ENCODE measurements at regions not wholly inside any gene's neighbourhood (a gene's known extent, or its start where the extent isn't known, plus 50 kb on each side); places are given as distances from the start of the nearest gene placed in this dataset.
"Not testable (repeated sequence)": the region's sequence is repeated elsewhere in the genome, so short reads cannot be mapped to it uniquely, and the experiment has no call there.

DNA sequence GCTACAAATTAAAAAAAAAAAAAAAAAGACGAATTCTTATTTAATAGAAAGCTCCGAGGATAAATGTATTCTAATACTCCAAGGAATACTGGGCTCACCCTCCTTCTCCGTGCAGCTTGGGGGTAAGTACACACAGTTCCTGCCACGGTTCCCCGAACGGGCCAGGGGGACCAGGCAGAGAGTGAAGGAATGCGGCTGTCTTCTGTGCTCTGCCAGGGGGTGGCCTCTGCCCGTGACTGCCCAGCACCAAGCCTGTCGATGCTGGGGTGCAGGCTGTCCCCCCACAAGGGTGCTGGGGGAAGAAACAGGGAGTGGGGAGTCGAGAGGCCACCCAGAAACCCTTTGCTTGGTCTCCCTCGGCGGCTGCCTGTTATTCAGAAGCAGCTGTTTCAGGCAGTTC lies 410.1 kb upstream of the IRX1 start:
- DNase-seq, result no peak

DNA sequence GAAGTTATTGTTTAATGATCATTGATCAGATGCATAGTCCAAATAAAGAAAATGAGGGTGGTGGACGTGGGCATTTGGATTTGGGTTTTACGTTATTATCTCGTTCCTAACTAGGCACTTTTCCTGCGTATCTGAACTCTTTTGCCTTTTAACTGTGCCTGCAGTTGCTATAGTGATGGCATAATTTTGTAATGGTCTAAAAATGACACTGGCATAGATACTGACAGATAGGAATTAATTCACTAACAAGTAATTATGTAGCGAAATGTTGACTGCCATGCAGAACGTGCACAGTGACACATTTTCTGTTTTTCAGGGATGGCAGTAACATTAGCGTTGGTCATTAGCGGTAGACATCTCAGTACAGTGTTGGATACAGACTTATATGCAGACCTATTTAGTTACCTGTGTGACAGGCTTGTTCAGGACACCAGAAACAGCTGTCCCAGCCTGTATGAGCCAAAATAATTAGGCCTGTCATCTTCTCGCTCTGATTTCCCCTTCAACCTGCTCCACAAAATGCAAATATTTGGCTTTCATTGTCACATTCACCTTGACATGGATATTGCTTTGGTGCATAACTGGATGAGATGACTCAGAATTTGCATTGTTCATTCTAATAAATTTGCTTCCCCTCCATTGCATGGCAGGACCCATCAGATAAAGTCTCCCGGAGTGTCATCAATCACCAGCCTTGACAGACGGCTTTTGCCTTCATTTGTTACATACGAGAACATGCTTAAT lies 413.3 kb upstream of the IRX1 start:
- no peak for DNase-seq

DNA sequence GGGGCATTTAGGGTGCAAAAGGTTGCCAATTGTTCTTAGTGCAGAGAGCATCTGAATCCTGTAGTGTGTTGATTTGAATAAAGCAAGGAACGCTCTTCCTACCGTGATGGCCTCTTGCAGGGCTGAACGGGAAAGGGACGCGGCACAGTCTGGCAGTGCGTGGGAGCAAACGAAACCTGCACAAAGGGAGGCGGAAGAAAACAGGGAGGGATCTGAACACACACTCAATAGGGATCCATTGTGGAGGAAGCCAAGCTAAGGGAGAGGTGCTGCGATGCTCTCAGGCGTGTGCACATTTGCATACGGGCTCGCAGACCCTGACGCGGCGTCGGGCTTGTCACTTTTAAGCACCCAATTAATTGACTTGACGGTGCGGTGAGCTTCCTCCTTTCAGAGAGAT lies 414.0 kb upstream of the IRX1 start:
- DNase-seq, result no peak

DNA sequence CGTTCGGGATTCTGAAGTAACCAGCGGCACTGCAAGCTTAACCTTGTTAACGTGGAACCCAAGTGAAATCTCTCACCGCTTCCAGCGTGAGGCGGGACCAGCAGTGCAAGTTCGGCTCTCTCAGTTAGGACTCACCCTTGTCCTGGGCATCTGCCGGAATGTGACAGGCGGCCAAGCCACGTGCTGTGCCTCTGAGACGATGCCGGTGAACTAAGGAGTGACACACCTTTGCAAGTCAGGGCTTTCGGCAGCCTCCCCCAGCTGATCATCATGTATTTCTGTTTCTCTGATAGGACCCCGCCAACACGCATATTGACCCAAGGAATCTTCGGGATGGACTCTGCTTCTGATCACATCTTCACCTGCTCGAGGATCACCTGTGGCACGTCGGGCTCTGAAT lies 415.0 kb upstream of the IRX1 start:
- no peak for DNase-seq

DNA sequence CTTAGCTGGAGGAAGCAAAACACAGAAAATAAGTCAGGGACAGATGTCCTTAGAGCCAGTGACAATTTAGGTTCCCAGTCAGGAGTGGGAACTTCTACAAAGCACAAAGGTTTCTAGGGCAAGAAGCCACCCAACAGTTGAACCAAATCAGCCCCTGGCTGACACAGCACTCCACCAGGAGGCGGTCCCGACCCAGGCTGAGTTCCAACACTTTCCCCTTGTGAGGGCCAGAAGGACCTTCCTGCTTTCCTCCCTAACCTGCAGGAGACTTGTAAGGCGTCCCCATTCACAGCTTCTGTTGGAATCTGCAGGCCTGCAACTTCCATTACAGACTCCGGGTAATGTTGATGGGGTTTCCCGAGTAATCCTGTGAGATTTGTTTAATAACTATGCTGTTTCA lies 416.4 kb upstream of the IRX1 start:
- DNase-seq, result no peak

- DNase-seq, result no peak
Measured at GRCh38 chr5:3177338-3177737, 418.3 kb upstream of the IRX1 start.

GRCh38 chr5:3175416-3175815 lies 420.2 kb upstream of the IRX1 start:
- DNase-seq, result no peak

DNA sequence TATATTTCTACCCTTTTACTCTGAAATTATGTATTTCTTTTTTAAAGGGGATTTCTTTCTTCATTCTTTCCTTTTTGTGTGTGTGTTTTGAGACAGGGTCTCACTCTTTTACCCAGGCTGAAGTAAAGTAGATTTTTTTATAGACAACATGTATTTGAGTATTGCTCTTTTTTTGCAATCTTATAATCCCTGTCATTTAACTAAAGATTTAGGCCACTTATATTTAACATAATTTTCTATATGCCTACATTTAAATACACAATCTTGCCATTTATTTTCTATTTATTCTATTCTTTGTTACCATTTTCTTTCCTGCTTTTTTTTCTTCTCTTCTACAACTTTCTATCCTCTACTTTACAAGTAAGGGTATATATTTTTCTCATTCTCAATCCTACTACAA lies 416.0 kb upstream of the IRX2 start:
- DNase-seq, result no peak

DNA sequence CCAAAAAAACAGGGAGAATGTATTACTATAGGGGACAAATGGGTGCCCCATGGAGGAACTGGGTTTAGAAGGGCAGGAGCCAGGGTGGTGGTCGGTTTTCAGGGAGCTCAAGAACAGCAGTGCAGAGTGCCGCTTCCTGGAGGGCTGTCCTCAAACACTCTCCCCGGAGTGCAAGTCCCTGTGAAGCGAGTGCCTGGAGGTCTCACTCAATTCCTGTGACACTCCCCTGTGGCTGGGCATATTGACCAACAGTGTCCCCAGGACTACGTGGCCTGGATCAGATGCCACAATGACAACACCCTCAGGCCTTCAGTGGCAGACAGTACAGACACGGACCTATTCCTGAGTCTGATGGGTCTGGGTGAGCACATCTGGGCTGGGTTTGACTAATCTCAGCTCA lies 412.1 kb upstream of the IRX2 start:
- no peak for DNase-seq

DNA sequence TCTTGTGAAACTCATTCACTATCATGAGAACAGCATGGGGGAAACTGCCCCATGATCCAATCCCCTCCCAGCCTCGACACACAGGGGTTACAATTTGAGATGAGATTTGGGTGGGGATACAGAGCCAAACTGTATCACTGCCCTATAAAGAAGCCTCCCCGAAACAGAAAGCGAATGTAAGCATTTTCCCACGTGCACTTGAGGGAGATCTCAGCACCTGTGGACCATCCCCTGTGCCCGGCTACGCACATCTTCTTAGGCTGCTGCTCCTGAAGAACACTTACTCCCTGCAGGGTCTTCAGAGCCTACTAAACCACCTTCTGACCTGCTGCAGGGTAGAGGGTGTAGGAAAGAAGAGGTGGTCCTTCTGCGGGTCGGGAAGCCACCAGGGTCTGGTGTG lies 410.2 kb upstream of the IRX2 start:
- DNase-seq, result no peak

DNA sequence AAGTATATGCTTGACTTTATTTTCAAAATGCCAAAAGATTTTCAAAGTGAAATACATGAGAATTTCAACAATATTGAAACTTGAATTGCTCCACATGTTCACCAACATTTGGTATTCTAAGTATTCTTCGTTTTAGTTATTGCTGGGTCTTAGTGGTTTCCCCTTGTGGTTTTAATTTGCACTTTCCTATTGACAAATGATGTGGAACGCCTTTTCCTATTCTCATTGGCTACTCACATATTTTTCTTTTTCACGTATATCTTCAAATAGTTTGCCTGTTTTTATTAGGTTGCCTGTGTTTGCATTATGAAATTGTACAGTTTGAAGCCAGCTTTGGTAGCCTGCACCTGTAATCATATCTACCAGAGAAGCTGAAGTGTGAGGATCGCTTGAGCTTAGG lies 405.7 kb upstream of the IRX2 start:
- no peak for DNase-seq

GRCh38 chr5:3155717-3156116 lies 404.2 kb upstream of the IRX2 start:
- DNase-seq, result no peak

DNA sequence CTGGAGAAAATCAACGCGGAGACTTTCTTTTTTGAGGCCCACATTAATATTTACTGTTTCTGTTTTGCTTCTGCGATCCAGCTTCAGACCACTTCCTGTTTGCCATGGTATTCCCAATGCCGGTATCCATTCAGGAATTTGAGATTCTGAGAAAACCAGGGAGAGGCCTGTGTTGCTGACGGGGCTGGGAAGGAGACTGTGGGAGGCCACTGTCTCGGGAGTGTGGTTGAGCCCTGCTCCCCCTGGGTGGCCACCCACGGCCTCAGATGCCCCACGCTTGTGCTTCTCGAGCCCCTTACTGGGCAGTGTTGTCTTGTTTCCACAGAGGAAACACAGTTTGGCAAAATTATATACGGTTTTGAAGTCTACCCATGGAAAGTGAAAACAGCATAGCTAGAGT lies 403.6 kb upstream of the IRX2 start:
- no peak for DNase-seq

DNA sequence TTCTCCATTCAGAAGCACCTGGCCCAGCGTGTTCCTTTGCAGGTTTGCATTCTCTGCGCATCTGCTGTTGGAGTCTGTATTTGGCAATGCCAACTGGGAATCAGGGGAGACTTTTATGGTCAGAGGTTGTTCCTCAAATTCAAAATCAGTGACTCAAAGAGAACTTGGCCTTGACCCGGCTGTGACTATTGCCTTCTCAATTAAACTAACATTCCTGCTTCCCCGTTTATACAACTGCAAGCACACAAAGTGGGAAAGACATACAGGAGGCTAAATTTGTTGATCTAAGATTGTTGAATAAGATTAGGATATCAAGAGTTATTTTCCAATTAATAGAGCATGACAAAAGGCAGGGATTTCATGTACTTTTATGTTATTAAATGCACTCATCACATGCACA lies 402.4 kb upstream of the IRX2 start:
- no peak for DNase-seq

DNA sequence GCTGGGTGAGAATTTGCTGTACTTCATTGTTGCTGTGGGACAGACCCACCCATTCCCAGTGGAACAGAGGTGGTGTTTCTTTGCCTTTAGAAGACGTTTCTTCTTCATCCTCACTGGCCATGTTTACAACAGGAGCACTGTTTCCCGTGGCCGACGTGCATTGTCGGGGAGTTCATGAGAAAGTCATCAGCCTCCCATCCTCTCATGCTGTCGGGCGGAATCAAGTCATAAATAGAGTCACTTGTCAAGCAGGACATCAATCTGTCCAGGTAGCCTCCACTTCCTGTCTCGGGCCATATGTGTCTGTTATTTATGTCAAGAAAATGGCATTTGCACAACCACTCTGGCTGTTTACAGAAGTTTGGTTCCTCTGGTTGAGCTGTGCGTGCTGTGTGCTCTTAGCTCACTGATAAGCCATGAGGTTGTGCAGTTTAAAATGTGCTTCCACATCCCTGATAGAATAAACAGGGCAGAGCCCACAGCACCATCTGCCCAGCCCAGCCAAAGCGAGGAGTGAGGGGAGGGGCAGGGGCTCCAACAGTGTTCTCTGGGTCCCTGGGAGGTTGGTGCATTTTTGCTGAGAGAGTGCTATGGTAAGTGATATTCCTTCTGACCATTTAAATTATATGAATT lies 401.9 kb upstream of the IRX2 start:
- DNase-seq, result no peak

GRCh38 chr5:3149899-3150298 lies 398.4 kb upstream of the IRX2 start:
- DNase-seq, result no peak

- not testable (repeated sequence) for DNase-seq
Measured at GRCh38 chr5:3147405-3147804, 395.9 kb upstream of the IRX2 start.

GRCh38 chr5:3145641-3146040 lies 394.2 kb upstream of the IRX2 start:
- no peak for DNase-seq

- no peak for DNase-seq
Measured at GRCh38 chr5:3143382-3143781, 391.9 kb upstream of the IRX2 start.

GRCh38 chr5:3142261-3143027 lies 391.0 kb upstream of the IRX2 start:
- DNase-seq, result no peak

GRCh38 chr5:3140117-3140516 lies 388.6 kb upstream of the IRX2 start:
- DNase-seq, result no peak

DNA sequence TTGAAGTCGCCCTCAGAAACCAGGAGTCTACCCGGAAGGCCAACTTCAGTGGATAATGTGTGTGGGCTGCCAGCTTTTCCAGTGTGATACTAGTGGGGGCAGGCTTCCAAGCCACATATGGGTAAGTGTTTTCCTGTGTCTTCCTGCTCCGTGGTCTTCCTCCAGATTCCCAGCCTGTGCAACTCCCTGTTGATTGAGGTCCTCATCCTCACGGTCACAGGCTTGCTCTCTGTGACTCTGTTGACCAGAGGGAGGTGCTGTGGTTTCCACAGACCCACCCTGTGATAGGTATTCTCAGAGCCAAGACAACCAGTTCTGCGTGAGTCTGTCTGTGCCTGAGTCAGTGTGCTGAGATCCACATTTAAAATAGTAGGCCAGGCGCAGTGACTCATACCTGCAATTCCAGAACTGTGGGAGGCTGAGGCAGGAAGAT lies 388.0 kb upstream of the IRX2 start:
- no peak for DNase-seq

DNA sequence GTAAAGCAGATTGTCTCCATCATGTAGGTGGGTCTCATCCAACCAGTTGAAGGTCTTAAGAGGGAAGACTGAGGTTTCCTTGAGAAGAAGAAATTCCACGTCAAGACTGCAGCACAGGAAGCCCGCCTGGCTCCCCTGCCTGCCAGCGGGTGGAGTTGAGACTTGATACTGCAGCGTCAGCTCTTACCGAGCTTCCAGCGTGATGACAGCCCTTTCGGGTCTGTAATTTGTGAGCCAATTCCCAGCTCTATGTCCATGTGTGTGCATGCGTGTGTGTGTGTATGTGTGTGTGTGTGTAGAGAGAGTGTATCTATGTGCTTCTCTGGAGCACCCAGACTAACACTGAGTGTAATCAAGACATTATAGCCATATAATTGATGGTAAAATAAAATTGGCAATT lies 379.7 kb upstream of the IRX2 start:
- DNase-seq, result no peak

GRCh38 chr5:3129252-3129651 lies 377.8 kb upstream of the IRX2 start:
- no peak for DNase-seq
